ENCODE measurements at regions not wholly inside any gene's neighbourhood (a gene's known extent, or its start where the extent isn't known, plus 50 kb on each side); places are given as distances from the start of the nearest gene placed in this dataset.
A peak's percentile ranks its signal among the peaks of the same experiment; 100 is the strongest.

DNA sequence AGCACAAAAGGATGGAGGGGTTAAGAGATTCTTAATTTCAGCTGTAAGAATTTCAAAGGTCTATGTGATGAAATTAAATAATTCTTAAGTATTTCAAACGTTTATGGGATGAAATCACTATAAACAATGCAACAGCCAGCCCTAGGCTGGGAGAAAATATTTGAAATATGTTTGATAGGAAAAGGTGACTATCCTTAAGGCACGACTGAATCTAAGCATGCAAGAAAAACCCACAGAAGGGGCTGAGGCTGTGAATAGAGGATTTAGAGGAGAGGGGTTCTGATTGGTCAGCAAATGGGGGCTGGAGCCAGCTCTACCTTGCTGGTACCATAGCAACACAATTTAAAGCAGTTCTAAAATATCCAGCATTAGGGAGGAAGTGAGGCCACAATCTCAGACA, 220.8 kb upstream of the ATP10A start:
- no peak for DNase-seq (ENCODE audit: low read depth)
- TF ChIP-seq, protein P1, sequence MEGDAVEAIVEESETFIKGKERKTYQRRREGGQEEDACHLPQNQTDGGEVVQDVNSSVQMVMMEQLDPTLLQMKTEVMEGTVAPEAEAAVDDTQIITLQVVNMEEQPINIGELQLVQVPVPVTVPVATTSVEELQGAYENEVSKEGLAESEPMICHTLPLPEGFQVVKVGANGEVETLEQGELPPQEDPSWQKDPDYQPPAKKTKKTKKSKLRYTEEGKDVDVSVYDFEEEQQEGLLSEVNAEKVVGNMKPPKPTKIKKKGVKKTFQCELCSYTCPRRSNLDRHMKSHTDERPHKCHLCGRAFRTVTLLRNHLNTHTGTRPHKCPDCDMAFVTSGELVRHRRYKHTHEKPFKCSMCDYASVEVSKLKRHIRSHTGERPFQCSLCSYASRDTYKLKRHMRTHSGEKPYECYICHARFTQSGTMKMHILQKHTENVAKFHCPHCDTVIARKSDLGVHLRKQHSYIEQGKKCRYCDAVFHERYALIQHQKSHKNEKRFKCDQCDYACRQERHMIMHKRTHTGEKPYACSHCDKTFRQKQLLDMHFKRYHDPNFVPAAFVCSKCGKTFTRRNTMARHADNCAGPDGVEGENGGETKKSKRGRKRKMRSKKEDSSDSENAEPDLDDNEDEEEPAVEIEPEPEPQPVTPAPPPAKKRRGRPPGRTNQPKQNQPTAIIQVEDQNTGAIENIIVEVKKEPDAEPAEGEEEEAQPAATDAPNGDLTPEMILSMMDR (IDR thresholded peaks at IDR 0.05; ENCODE audit: insufficient read depth, low read depth, low read length), result no peak
- no peak overlapping the region for H3K4me3 ChIP-seq (ENCODE audit: low read depth, low read length)

DNA sequence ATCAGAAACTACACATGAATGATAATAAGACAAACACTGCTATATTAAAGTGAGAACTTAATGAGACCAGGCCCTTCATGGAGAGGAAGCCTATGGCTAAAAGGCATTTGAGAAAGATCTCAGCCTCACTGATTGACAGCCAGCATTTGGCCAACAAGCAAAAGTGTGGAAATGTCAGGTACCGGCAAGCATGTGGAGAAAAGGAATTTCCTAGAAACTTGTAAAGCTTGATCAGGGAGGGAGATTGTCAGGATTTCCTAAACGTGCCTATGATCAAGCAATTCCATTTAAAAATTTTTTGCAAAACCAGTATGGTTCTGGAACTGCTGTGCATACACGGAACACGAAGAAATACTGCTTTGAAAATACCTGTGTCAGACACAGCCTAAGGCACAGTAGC, 220.3 kb upstream of the ATP10A start:
- DNase-seq (ENCODE audit: low read depth), result no peak
- no peak overlapping the region for H3K4me3 ChIP-seq (ENCODE audit: low read depth, low read length)
- TF ChIP-seq, protein P1 (IDR thresholded peaks at IDR 0.05; ENCODE audit: insufficient read depth, low read depth, low read length), result no peak

DNA sequence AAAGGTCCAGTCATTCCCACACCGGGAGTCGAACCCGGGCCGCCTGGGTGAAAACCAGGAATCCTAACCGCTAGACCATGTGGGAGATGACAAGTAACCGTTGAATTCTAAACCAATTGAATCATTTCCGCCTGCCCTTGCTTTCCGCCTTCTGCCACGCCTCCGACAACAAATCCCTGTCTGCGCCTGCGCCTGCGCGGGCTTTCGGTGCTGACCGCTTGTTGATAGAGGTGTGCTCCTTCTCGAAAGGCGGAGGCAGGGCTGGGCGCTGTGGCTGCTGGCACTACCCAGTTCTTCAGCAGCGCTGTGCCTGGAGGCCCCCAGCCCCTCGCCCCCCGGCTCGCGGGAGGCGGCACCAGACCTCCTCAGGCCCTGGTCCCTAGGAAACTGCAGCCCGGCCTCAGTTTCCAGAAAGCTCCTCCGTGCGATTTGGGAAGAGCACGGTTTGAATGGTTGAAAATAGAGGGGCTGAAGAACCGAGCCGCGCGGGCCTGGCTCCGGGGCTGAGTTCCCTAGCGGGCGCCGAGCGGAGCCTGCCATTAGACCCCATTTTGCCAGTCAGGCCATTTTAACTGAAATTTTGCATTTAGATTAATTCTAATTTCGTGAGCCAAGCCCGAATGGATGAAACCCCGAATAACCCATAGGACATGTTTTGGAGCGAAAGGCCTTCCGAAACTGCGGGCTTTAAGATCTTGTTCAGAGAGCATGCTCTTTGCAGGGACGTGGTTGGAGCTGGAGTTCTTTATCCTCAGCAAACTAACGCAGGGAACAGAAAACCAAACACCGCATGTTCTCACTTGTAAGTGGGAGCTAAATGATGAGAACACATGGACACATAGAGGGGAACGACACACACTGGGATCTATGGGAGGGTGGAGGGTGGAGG, 219.3 kb upstream of the ATP10A start:
- DNase-seq (ENCODE audit: low read depth), result peak; percentile 93
- TF ChIP-seq, protein P1 (IDR thresholded peaks at IDR 0.05; ENCODE audit: insufficient read depth, low read depth, low read length), result no peak
- H3K4me3 ChIP-seq (ENCODE audit: low read depth, low read length), result peak overlapping the region; percentile 63

DNA sequence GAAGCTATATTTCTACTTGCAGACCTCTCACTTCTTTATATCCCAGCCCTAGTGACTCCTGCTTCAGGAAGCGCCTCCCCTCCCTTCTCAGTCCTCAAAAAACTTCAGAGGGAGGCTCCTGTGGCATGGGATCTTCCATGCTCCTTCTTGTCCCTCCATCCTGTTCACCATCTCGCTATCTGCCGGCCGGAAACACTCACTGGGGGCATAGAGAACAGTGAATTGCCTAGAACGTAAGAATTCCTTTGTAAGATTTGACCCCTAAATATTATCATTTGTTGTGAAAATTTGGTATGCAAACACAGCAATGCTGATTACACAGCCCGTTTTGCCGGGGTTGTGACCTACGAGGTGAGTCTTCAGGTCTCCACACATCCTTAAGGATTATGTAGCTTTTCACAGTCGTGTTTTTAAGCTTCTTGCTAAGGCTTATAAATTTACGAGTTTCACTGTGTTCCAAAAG, 218.7 kb upstream of the ATP10A start:
- no peak for DNase-seq (ENCODE audit: low read depth)
- TF ChIP-seq, protein P1 (IDR thresholded peaks at IDR 0.05; ENCODE audit: insufficient read depth, low read depth, low read length), result no peak
- H3K4me3 ChIP-seq (ENCODE audit: low read depth, low read length), result no peak overlapping the region

DNA sequence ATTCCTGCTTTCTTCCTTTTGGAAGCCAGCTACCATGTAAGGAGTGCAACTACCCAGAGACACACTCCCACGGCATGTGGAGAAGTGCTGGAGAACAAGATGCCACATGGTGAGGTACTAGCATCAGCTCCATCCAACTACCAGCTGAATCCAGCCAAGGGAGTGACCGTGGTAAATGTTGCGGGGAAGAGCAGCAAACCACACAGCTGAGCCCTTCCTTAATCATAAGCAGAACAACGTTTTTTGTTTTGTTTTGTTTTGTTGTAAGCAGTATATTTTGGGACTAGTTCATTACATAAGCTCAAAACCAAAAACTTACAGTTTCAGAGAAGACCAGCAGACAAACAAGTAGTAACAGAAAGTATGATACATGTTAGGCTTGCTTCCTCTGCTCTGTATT, 212.6 kb upstream of the ATP10A start:
- no peak overlapping the region for H3K4me3 ChIP-seq (ENCODE audit: low read depth, low read length)
- TF ChIP-seq, protein P1 (IDR thresholded peaks at IDR 0.05; ENCODE audit: insufficient read depth, low read depth, low read length), result no peak
- no peak for DNase-seq (ENCODE audit: low read depth)

DNA sequence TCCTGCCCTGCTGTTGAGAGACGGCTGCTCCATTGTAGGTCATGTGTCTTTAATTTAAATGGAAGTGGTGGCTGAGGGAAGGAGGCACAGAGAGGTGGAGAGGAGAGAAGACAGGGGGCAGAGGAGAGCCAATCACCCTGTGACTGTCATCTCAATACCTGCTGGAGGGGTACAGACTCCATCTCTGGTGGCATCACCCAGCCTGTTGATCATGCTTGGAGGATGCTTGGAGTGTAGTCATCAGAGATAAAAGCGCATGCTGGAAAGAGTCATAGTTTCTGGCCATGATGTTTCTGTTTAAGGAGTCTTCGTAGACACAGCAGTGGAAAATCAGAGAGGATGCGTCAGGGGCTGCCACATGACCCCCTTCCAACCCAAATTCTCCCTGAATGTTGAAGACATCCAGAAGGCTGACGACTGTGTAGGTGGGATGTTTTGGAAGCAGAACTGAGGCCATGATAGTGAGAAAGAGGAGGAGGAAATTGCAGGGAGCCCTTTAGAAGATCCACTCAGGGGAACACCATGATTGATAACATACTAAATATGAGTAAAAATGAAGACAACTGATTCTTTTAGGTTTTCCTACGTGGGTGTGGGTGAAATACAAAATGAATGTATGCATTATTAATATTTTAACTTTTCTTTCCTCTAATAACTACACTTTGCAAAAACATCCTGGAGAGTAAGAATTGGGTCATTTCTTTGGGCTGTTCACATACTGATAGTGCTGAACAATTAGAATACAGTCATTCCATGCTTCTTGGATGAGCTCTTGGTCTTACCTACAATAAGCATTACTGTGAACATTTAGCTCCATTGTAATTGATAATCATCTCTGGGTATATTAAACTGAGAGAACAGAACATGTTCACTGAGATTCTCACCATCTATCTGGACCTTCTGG, 210.6 kb upstream of the ATP10A start:
- TF ChIP-seq, protein P1 (IDR thresholded peaks at IDR 0.05; ENCODE audit: insufficient read depth, low read depth, low read length), result no peak
- no peak for DNase-seq (ENCODE audit: low read depth)
- H3K4me3 ChIP-seq (ENCODE audit: low read depth, low read length), result no peak overlapping the region

All from fibroblast of villous mesenchyme (primary cell).